HG03442 (cell line): ENCODE measurements at regions not wholly inside any gene's neighbourhood (a gene's known extent, or its start where the extent isn't known, plus 50 kb on each side); places are given as distances from the start of the nearest gene placed in this dataset.
"Not testable (repeated sequence)": the region's sequence is repeated elsewhere in the genome, so short reads cannot be mapped to it uniquely, and the experiment has no call there.

Experiments used
- ATAC-seq: cut with Tn5 transposase; IDR thresholded peaks from one replicate; pipeline ENCODE4 v1.9.1; 2021; ENCODE audit warnings: mild to moderate bottlenecking, moderate library complexity; ENCODE audit not compliant: unreplicated experiment

DNA sequence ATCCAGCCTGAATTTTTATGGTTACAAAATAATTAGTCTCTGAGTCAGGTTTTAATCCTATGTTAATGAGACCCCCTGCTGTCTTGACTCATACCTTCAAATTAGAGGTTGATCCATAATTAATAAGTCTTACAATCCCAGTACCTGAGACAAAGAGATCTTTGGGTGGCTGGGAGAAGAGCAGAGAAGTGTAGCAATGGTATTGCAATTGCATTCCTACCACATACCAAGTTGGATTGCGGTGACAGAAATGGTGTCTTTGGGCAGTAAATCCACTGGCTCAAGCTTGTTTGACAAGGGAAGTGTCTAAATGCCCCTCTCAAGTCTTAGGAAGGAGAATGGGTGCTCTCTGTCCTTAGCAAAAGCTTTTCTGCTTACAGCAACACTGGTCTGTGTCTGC is 150.4 kb downstream of the BTBD3 start:
- ATAC-seq = no peak

DNA sequence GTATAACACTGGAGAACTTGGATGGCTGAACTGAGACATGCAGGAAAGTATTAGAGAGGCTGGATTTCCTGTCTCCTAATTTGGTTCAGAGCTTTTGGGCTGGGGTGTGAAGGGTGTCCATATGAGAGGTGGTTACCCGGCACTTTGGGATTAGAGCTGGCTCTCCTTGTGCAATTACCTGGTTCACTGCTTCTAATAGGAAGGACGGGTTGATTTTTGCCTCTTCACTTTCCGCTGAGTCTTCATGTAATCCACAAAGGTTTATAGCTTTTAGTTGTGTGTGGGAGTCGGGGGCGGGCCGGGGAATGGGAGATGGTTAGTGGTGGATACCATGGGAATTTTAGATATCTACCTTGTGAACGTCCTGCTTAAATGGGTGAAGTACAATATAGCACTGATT is 151.5 kb downstream of the BTBD3 start:
- no peak for ATAC-seq

DNA sequence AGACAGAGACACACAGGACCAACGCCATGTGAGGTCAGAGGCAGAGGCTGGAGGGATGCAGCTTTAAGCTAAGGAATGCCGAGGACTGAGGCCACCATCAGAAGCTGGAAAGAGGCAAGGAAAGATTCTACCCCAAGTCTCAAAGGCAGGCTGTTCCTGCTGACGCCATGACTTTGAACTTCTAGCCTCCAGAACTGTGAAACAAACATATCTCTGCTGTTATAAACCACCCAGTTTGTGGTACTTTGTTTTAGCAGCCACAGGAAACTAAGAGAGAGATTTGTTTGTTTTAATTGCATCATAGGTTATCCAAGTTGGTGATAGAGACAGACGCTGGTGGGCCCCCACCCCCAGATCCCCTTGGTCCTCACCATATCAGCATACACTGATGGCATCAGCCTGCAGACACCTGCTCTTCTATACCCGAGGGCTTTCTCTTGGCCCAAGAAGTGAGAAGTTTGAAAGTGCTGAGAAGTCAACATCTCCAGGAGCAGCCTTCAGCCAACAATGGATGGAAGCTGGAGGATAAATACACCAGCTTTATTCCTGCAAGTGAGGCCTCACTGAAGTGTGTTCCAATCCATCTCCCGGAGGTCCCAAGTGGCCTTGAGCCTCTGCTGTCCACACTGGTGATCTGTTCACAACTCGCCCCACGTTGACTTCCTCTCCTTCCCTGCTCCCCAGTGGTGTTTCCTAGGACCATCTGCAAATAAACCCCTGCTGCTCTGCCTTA is 154.7 kb downstream of the BTBD3 start:
- no peak for ATAC-seq

DNA sequence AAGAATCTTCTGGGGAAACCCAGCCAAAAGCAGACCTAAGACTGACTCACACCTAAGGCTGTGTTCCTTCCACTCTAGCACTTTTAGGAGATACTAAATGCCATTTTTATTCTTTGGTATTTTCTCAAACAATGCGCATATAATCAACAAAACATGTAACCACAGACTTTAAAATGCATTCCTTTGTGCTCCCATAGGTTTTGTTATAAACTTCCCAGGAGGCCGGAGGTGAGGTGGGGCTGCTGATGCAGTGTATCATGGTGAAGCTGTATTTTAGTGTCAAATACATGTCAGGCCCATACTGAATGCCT is 155.2 kb downstream of the BTBD3 start:
- ATAC-seq = no peak

DNA sequence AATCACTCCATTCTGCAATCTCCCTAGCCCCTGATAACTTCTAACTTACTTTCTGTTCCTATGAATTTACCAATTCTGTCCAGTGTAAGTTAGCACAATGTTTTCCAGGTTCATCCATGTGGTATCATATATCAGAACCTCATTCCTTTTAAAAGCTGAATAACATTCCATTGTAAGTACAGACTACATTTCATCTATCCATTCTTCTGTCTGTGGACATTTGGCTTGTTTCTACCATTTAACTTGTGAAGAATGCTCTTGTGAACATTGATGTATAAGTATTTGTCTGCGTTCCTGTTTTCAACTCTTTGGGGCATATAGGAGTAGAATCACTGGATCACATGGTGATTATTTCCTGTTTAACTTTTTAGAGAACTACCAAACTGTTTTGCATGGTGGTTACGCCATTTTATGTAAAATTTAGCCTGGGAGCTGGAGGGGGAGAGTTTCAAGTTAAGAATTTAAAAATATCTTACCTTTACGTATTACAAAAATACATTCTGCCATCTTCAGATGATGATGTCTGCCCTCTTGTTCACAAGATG is 156.5 kb downstream of the BTBD3 start:
- no peak for ATAC-seq

DNA sequence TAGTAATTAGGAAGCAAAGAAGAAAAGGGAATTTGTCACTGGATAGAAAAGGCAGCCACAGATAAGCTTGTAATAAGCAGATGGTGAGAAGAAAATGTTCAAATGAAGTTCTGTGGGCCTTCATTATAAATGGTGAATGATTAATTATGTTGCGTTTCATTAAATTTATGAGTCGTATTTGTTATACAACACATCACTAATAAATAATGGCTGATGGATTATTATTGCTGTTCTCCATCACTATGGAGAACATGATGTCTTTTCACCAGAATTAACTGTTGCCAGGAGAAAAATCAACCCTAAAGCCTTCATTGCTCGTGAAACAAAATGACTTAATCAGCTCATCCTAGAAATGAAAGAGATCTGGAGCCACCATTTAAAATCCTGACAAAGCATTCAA is 158.5 kb downstream of the BTBD3 start:
- no peak for ATAC-seq

DNA sequence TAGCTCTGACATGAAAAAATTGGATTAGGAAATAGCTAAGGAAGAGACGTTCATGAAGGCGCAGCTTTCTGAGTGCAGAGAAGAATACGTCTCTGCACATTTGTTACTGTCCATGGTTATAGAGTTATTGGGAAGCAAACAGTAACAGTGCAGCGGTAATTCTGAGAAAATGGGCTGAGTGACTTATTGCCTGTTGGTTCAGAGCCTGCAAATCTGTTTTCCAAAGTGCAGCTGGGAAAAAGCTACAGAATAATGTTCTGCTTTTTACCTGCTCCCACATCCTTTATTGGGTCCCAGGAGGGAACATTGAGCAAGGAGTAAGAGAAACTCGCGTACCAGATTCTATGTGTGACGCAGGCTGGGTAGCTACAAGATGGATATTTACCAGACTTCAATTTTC is 160.2 kb downstream of the BTBD3 start:
- no peak for ATAC-seq

DNA sequence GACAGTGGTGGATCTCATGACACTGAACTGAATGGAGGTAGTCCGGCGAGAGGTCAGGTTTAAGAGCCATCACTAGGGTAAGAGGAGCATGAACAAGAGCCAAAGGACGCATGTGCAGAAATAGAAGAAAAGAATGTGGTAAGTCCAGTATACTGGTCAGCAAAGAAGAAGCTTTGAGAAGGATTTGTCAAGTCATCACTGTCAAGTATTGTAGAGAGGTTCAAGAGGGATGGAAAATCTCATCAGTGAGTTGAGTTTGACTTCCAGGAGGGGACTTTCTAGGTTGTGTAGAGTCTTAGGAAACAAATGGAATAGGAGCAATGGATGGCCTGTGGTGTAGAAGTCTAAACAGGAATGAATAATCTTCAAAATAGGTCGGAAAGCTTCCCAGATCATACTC is 161.8 kb downstream of the BTBD3 start:
- no peak for ATAC-seq

DNA sequence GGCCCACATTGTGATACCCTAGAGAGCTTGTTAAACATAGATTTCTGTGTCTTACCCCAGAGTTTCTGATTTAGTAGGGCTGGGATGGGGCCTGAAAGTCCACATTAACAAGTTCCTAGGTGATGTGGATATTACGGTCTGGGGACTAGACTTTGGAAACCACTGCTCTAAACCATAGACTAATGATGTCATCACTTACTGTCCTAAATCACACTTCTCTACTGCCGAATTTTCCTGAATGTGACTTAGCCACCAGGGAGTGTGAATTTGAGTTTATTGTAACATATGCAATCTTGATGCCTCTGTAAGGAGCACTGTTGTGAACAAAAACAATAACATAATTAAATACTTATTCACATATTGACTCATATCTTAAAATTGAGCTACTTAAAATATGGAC is 165.6 kb downstream of the BTBD3 start:
- no peak for ATAC-seq

DNA sequence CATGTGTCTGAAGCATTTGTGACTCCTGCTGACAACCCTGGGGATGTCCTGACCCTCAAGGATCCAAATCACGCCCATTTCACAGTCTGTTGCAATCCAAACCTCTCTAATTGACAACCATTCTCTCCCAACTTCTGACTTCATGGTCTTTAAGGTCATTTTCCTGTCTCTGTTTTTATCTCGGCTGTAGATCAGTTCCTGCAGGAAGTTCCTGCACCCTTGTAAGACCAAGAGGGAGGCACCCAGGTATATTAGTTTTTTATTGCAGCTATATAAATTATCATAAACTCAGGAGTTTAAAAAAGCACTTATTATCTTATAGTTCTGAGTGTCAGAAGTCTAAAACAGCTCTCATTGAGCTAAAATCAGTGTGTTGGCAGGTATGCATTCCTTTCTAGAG is 166.8 kb downstream of the BTBD3 start:
- ATAC-seq = no peak

DNA sequence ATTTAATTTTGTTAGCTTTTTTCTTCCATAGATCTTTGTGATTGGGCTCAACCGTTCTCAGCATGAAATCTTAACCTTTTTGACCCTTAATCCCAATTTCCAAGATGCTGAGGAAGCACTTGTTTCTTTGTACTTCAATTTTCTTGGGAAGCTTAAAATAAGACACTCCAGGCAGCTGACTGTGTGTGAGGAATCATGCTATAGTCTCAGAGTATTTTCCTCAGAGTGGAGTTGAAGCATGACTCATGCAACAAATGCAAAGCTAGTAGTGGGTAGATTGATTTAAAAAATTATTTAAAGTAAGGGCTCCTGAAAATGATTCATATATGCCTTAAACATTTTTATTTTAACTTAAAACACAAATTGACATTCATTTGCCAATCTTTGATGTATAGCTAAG is 168.7 kb downstream of the BTBD3 start:
- no peak for ATAC-seq

DNA sequence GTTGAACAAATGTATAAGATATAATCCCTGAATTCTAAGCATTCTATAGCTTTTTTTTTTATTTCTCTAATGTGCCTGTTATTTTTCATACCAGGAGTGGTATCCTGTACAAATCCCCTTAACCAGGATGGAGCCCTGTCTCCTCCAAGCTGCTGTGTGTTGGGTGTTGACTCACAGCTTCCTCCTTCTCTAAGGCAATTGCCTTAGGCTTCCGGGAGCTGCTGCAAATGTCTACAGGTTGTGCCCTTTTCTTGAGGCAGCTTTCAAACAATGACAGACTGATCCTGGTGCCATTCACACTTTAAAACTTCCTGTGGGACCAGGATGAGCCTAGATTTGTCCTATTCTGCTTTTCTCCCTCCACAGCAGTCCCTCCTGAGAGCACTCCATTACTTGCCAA is 173.2 kb downstream of the BTBD3 start:
- ATAC-seq = no peak

DNA sequence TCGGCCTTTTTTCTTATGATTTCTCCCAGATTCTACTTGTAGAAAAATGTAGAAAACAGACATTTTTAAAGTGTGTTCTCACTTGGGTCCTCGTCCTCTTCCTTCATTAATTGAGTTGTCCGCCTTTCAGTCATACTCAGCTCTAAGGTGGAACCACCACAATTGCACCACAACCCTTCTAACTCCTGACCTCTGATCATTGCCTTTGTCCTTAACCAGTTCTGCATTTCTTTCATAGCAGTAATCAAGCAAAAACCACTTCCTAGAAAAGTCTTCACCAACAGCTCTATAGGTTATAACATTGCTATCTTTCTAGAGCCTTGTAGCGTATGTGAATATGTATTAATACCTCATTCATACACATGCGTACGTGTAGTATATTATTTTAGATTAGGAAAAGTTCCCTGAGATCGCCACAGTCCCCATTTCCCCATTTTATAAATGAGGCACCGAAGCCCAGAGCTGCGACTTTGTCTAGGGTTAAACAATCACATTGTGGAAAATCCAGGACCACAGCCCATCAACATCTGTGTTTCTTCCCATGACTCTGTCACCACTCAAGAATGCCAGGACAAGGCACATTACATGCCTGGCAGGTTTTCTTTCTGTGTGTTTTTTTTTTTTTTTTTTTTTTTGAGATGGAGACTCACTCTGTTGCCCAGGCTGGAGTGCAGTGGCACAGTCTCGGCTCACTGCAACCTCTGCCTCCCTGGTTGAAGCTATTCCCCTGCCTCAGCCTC is 175.5 kb downstream of the BTBD3 start:
- no peak for ATAC-seq

DNA sequence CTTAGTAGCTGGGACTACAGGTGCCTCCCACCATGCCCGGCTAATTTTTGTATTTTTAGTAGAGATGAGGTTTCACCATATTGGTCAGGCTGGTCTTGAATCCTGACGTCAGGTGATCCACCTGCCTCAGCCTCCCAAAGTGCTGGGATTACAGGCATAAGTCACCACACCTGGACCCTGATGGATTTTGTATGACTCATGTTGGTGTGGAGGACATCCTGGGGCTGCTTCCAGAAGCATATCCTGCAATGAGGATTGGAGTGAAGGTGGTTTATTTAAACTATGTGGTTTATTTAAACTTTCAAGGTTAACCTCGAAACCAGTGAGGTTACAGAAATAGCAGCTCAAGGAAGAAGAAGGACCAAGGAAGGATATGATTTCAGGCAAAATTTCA is 176.1 kb downstream of the BTBD3 start:
- ATAC-seq = not testable (repeated sequence)

DNA sequence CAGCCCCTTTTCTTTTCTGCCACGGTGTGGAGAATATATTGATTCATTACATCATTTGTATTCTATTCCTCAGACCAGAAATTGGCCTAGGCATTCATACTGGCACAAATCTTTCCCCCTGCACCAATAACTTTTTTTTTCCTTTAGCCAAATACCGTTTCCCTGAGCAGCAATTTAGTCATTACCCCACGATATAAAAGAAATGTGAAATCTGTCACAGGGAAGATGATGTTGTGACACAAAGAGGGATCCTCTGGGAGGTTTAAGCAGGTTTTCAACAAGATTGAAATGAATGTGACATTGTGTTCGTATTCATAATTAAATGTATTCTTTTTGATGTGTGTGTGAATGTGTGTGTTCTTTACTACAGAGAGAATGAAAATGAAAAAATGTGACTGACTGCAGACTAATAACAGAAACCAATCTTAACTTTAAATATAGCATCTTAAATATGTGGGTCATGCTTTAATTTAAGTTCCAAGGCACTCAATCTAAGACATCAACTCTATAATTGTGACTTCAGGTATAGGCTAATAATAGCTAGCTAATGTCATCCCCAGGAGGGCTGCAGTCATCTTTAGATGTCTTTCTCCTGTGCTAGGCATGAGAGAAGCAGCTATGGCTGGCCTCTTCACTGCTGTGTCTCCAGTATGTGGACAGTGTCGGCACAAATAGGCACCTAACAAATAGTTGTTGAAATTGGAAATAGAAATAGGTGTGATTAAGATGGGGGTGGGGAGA is 177.7 kb downstream of the BTBD3 start:
- no peak for ATAC-seq

DNA sequence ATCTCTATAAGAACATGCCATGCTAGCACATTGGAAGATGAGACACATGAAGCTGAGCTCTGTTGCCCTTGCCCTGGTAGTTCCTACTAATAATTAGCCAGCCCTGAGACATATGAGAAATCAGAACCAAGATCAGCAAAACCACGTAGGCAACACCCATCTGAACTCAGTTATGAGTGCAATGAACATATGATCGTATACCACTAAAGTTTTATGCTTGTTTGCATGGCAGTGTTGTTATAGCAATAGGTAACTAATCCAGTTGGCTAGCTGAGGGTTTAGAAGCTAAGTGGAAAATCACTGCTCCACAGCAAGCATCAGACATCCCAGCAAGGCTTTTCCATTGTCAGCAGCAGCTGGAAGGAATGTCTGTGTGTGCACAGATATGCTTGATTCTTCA is 180.7 kb downstream of the BTBD3 start:
- no peak for ATAC-seq

DNA sequence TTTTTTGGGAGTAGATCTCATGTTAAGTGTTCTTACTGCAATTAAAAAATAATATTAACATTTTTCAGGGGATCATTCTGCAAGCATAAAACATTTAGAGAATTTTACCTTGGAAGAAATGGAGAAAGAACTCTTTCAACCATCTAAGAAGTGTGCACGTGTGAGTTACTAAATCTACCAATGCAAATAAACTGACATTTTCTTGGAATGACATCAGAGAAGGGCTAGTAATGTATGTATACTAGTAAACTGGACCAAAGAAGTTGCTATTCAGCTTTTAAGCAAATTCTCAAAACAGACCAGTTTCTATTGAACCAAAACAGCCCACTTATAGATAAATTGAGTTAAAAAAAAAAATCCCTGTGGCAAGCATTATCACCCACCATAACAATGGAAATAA is 191.2 kb downstream of the BTBD3 start:
- no peak for ATAC-seq

DNA sequence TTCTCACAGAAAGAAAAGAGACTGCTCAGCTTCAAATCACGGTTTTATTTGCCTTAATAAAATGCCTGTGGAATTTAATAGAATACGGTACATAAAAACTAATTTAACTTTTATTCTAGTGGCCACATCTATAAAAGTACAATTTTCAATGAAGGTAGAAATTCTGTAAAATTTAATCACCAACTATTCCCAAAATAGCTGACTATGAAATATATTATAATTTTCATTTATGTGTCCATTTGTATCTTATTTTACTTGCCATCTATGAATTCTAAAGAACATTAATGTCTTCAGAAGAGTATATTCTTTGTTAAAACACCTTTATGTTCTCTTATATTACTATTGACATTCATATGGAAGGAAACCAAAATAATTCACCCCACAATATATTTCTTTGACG is 192.6 kb downstream of the BTBD3 start:
- ATAC-seq = no peak

DNA sequence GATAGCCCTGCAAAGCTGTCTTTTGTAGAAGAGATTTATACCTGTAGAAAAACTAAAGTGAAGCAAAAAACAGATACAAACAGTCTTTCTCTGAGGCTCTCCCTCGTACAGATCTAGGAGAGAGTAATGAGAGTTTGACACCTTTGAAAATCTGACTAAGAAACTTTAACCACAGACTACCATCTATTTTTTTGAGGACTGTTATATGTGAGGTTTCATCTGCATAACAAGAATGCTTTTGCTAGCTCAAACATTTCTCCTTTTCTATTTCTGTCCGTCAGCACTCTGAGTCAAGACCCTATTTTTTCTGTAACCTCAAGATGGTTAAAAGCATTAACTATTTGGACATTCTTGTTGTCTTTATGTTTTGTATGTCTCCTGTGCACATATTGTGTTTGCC is 193.0 kb downstream of the BTBD3 start:
- ATAC-seq = no peak

DNA sequence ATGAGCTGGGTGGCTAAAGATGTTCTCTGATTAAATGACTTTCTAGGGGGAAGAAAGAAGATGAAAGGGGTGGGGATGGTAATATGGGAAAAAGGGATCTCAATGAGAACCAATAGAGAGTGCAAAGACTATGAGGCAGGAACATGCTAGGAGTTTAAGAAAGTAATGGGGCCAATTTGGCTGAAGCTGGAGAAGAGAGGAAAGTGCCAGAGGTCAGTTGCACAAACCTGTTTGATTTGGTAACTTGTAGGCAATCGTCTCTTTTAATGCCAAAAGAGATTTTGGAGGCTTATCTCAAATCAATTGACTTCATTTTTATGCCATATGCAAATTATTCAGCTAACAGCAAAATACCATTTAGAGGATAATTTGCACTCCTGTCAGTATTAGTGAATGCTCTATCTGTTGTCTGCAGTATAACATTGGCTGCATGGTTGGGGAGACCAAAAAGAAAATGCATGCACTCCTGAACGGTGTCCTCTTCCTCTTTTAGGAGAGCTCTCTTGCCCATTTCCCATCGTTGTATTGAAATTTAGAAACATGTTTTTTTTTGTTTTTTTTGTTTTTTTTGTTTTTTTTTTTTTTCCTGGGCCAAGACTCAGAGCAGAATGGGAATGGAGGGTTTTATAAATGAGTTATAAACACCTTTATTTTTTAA is 193.9 kb downstream of the BTBD3 start:
- ATAC-seq = no peak

DNA sequence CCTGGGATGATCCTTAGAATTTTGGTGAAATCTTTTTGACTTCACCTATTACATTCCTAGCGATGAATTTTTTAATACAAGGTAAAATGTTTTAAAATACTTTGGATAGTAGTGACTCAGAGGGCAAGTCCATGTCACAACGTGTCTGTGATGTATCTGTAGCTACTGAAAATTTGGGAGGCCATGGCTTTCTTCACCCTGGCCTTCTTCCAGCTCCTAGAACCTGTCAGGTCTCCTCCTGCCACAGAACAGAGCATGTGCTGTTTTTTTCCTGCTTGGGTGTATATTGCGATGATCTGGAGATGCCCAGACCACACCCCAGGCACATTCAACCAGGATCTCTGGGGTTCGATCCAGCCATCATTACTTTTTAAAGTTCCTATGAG is 194.4 kb downstream of the BTBD3 start:
- no peak for ATAC-seq
